ENCODE measurements at regions not wholly inside any gene's neighbourhood (a gene's known extent, or its start where the extent isn't known, plus 50 kb on each side); places are given as distances from the start of the nearest gene placed in this dataset.

GRCh38 chr18:10047237-10047636 lies 133.4 kb downstream of the VAPA start:
- peaks cover 8% of the 10 kb centered on the region for H3K9me3 Mint-ChIP-seq (ENCODE audit: low read depth)

DNA sequence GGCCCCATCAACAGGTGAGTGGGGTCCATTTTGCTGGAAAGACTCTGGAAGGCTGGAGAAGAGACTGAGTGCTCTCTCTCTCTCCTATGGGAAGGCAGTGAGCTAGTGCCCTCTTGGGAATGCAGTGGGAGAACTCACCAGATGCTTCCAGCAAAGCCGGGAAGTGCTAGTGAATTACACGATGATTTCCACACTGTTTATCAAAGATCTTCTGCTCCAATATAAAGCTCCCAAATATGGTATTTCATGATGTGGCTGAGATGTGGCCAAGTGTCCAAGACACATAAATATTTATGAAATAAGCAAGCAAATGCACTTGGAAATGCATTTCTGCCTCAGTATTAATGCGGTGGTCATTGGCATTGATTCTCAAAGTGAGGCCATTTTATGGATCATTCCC lies 135.9 kb downstream of the VAPA start:
- Mint-ChIP-seq H3K4me3 (ENCODE audit: unreplicated experiment) (no peak overlapping the region), H3K4me1 (ENCODE audit: low read depth) (peaks cover 7% of the 10 kb centered on the region), H3K36me3 (ENCODE audit: low read depth) (no peaks in the 10 kb centered on the region), H3K9me3 (ENCODE audit: low read depth) (no peaks in the 10 kb centered on the region), H3K27ac (ENCODE audit: unreplicated experiment) (no peak overlapping the region), H3K27me3 (ENCODE audit: low read depth) (no peaks in the 10 kb centered on the region)
- no peak for TF ChIP-seq CTCF (IDR thresholded peaks at IDR 0.05)
- DNase-seq (ENCODE audit: low spot score), result no peak

More at GRCh38 chr18:10047237-10047636, 133.4 kb downstream of the VAPA start:
- Mint-ChIP-seq H3K4me1 (ENCODE audit: low read depth) (peaks cover 7% of the 10 kb centered on the region), H3K27ac (ENCODE audit: unreplicated experiment) (no peak overlapping the region), H3K36me3 (ENCODE audit: low read depth) (peaks cover 4% of the 10 kb centered on the region), H3K4me3 (ENCODE audit: unreplicated experiment) (no peak overlapping the region), H3K27me3 (ENCODE audit: low read depth) (no peaks in the 10 kb centered on the region)
- no peak for TF ChIP-seq CTCF (IDR thresholded peaks at IDR 0.05)
- no peak for DNase-seq (ENCODE audit: low spot score)

GRCh38 chr18:10050956-10051355 lies 137.1 kb downstream of the VAPA start:
- no peaks in the 10 kb centered on the region for H3K9me3 Mint-ChIP-seq (ENCODE audit: low read depth)
- no peaks in the 10 kb centered on the region for H3K27me3 Mint-ChIP-seq (ENCODE audit: low read depth)
- no peaks in the 10 kb centered on the region for H3K36me3 Mint-ChIP-seq (ENCODE audit: low read depth)
- H3K27ac Mint-ChIP-seq (ENCODE audit: unreplicated experiment), result no peak overlapping the region
- H3K4me3 Mint-ChIP-seq (ENCODE audit: unreplicated experiment), result no peak overlapping the region
- no peak for DNase-seq (ENCODE audit: low spot score)
- peaks cover 7% of the 10 kb centered on the region for H3K4me1 Mint-ChIP-seq (ENCODE audit: low read depth)
- no peak for TF ChIP-seq CTCF (IDR thresholded peaks at IDR 0.05)

DNA sequence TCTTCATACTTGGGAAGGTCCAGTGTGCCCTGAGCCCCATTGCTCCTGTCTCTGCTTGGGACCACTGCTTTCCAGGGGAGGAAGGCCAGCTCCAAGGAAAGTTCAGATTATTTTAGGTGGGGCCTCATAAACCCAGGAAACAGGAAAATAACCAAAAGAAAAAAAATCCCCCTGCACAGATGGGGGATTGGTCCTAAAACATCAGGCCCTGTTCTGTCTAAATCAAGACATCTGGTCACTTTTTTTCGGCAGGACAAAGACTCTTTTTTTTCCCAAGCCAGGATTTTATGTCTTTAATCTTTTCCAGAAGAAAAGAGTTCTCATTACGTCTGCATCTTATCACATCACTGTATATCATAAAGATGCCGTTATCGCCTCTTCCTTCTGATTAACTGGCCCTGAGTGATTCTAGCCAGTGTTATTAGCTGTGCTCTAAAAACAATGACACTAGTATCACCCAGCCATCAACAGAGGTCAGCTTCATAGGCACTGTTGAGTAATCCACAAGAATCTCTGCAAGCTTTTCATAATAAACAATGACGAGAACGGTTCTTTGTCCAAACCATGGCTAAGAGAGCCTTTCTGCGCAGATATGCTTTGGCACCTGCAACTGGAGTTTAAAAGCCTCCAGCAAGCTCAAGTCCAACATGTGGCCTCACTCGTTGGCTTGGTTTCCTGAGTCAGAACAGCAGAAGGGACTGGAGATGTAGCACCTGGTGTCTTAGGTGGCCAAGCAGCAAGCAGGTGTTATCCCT lies 138.2 kb downstream of the VAPA start:
- H3K4me1 Mint-ChIP-seq (ENCODE audit: low read depth), result peaks cover 12% of the 10 kb centered on the region
- no peaks in the 10 kb centered on the region for H3K27me3 Mint-ChIP-seq (ENCODE audit: low read depth)
- H3K27ac Mint-ChIP-seq (ENCODE audit: unreplicated experiment), result no peak overlapping the region
- TF ChIP-seq CTCF (IDR thresholded peaks at IDR 0.05), result no peak
- H3K36me3 Mint-ChIP-seq (ENCODE audit: low read depth), result no peaks in the 10 kb centered on the region
- H3K9me3 Mint-ChIP-seq (ENCODE audit: low read depth), result no peaks in the 10 kb centered on the region
- no peak for DNase-seq (ENCODE audit: low spot score)
- no peak overlapping the region for H3K4me3 Mint-ChIP-seq (ENCODE audit: unreplicated experiment)

- no peak for DNase-seq (ENCODE audit: low spot score)
- TF ChIP-seq CTCF (IDR thresholded peaks at IDR 0.05), result no peak
- Mint-ChIP-seq H3K27ac (ENCODE audit: unreplicated experiment) (no peak overlapping the region), H3K36me3 (ENCODE audit: low read depth) (no peaks in the 10 kb centered on the region), H3K4me3 (ENCODE audit: unreplicated experiment) (no peak overlapping the region), H3K4me1 (ENCODE audit: low read depth) (peaks cover 21% of the 10 kb centered on the region), H3K9me3 (ENCODE audit: low read depth) (no peaks in the 10 kb centered on the region), H3K27me3 (ENCODE audit: low read depth) (no peaks in the 10 kb centered on the region)
Measured at GRCh38 chr18:10052871-10053270, 139.1 kb downstream of the VAPA start.

Data from chondrocyte (in vitro differentiated cells).